ENCODE measurements at regions not wholly inside any gene's neighbourhood (a gene's known extent, or its start where the extent isn't known, plus 50 kb on each side); places are given as distances from the start of the nearest gene placed in this dataset.

DNA sequence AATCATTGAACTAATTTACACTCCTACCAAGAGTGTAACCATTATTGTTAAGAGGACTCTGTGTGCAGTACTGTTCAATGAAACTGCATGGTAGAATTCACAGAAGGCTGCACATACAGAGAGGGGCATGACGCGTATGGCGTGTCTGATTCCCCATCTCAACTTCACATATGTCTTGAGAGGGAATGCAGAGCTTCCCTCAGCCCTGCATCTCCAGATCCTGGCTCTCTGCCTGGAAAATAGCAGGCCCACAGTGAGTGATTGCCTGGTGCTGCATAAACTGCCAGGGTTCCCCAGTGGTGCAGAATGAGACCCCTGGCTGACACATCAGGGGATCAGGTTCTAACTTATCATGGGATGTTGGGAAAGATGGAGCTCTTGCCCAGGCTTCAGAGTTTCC, 260.2 kb upstream of the ISX start:
- no peak overlapping the region for H3K27ac ChIP-seq (ENCODE audit: insufficient read depth, low read length)
- TF ChIP-seq, protein P1, sequence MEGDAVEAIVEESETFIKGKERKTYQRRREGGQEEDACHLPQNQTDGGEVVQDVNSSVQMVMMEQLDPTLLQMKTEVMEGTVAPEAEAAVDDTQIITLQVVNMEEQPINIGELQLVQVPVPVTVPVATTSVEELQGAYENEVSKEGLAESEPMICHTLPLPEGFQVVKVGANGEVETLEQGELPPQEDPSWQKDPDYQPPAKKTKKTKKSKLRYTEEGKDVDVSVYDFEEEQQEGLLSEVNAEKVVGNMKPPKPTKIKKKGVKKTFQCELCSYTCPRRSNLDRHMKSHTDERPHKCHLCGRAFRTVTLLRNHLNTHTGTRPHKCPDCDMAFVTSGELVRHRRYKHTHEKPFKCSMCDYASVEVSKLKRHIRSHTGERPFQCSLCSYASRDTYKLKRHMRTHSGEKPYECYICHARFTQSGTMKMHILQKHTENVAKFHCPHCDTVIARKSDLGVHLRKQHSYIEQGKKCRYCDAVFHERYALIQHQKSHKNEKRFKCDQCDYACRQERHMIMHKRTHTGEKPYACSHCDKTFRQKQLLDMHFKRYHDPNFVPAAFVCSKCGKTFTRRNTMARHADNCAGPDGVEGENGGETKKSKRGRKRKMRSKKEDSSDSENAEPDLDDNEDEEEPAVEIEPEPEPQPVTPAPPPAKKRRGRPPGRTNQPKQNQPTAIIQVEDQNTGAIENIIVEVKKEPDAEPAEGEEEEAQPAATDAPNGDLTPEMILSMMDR (conservative IDR thresholded peaks at IDR 0.05 in 1 of 2, IDR thresholded peaks at IDR 0.05 in 1 of 2; ENCODE audit: low read depth in 1 of 2, low read length in 2 of 2): no peak
- TF ChIP-seq EZH2 (IDR thresholded peaks at IDR 0.05; ENCODE audit: low read length, missing control alignments): no peak
- DNase-seq (ENCODE audit: low read depth in 2 of 2): no peak
- no peak overlapping the region for H2AFZ ChIP-seq (ENCODE audit: low read length)
- H3K9ac ChIP-seq (ENCODE audit: insufficient read depth, low read length): no peak overlapping the region
- no peaks in the 10 kb centered on the region for H3K4me1 ChIP-seq (ENCODE audit: control insufficient read depth, extremely low read depth, insufficient read depth, low read length)
- H3K27me3 ChIP-seq (ENCODE audit: control insufficient read depth, insufficient read depth, low read length): no peaks in the 10 kb centered on the region
- no peak overlapping the region for H3K4me2 ChIP-seq (ENCODE audit: extremely low read depth, insufficient read depth, low read length)
- H3K79me2 ChIP-seq (ENCODE audit: control insufficient read depth, insufficient read depth, low read length): no peaks in the 10 kb centered on the region
- no peaks in the 10 kb centered on the region for H3K9me3 ChIP-seq (ENCODE audit: control insufficient read depth, insufficient read depth, low read depth, low read length)
- H3K4me3 ChIP-seq (replicated peaks in 1 of 4; ENCODE audit: control extremely low read depth in 1 of 4, insufficient read depth in 1 of 4, low read depth in 3 of 4, low read length in 4 of 4): no peak overlapping the region
- no peaks in the 10 kb centered on the region for H4K20me1 ChIP-seq (ENCODE audit: control insufficient read depth, extremely low read depth, insufficient read depth, low read length)
- H3K36me3 ChIP-seq (ENCODE audit: control insufficient read depth, insufficient read depth, low read length): no peaks in the 10 kb centered on the region

DNA sequence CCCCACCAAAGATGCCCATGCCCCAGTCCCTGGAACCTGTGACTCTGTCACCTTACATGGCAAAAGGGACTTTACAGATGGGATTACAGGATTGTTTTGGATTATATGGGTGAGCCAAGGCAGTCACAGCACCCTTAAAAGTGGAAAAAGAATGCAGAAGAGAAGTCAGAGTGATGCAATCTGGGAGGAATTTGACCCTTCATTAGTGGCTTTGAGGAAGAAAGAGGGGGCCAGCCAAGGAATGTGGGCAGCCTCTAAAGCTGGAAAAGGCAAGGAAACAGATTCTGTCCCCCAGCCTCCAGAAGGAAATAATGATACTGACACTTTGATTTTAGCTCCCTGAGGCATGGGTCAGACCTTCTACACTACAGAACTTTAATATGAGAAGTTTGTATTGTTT, 257.3 kb upstream of the ISX start:
- Histone ChIP-seq H2AFZ (ENCODE audit: low read length) (no peak overlapping the region), H3K36me3 (ENCODE audit: control insufficient read depth, insufficient read depth, low read length) (no peaks in the 10 kb centered on the region), H3K4me1 (ENCODE audit: control insufficient read depth, extremely low read depth, insufficient read depth, low read length) (no peaks in the 10 kb centered on the region), H3K4me3 (replicated peaks in 1 of 4; ENCODE audit: control extremely low read depth in 1 of 4, insufficient read depth in 1 of 4, low read depth in 3 of 4, low read length in 4 of 4) (no peak overlapping the region), H3K27me3 (ENCODE audit: control insufficient read depth, insufficient read depth, low read length) (no peaks in the 10 kb centered on the region), H4K20me1 (ENCODE audit: control insufficient read depth, extremely low read depth, insufficient read depth, low read length) (no peaks in the 10 kb centered on the region), H3K9ac (ENCODE audit: insufficient read depth, low read length) (no peak overlapping the region), H3K9me3 (ENCODE audit: control insufficient read depth, insufficient read depth, low read depth, low read length) (no peaks in the 10 kb centered on the region), H3K4me2 (ENCODE audit: extremely low read depth, insufficient read depth, low read length) (no peak overlapping the region), H3K27ac (ENCODE audit: insufficient read depth, low read length) (no peak overlapping the region), H3K79me2 (ENCODE audit: control insufficient read depth, insufficient read depth, low read length) (no peaks in the 10 kb centered on the region)
- peak in 1 of 2 donors; percentile 29 for DNase-seq (ENCODE audit: low read depth in 2 of 2)
- TF ChIP-seq, protein P1 (conservative IDR thresholded peaks at IDR 0.05 in 1 of 2, IDR thresholded peaks at IDR 0.05 in 1 of 2; ENCODE audit: low read depth in 1 of 2, low read length in 2 of 2): no peak
- TF ChIP-seq EZH2 (IDR thresholded peaks at IDR 0.05; ENCODE audit: low read length, missing control alignments): no peak

DNA sequence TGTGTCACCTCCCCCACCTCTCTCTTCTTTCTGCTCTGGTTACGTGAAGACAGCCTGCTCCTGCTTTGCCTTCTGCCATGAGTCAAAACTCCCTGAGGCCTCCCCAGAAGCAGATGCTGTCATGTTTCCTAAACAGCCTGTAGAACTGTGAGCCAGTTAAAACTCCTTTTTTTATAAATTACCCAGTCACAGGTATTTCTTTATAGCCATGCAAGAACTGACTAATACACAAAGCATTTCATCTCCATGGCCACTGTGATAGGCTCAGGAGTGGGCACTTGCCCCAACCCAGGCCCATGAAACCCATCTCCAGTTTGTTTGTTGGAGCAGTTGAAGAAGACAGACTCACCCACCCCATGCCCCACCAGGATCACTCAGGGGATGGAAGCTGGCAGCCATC, 253.3 kb upstream of the ISX start:
- DNase-seq (ENCODE audit: low read depth in 2 of 2): peak in 1 of 2 donors; percentile 52
- no peak for TF ChIP-seq EZH2 (IDR thresholded peaks at IDR 0.05; ENCODE audit: low read length, missing control alignments)
- TF ChIP-seq, protein P1 (conservative IDR thresholded peaks at IDR 0.05 in 1 of 2, IDR thresholded peaks at IDR 0.05 in 1 of 2; ENCODE audit: low read depth in 1 of 2, low read length in 2 of 2): no peak
- no peak overlapping the region for H3K4me2 ChIP-seq (ENCODE audit: extremely low read depth, insufficient read depth, low read length)

More for the DNA sequence above, 253.3 kb upstream of the ISX start:
- Histone ChIP-seq H3K27me3 (ENCODE audit: control insufficient read depth, insufficient read depth, low read length) (no peaks in the 10 kb centered on the region), H3K4me1 (ENCODE audit: control insufficient read depth, extremely low read depth, insufficient read depth, low read length) (no peaks in the 10 kb centered on the region), H3K9ac (ENCODE audit: insufficient read depth, low read length) (no peak overlapping the region), H3K9me3 (ENCODE audit: control insufficient read depth, insufficient read depth, low read depth, low read length) (no peaks in the 10 kb centered on the region), H2AFZ (ENCODE audit: low read length) (no peak overlapping the region), H3K36me3 (ENCODE audit: control insufficient read depth, insufficient read depth, low read length) (no peaks in the 10 kb centered on the region), H3K79me2 (ENCODE audit: control insufficient read depth, insufficient read depth, low read length) (no peaks in the 10 kb centered on the region), H4K20me1 (ENCODE audit: control insufficient read depth, extremely low read depth, insufficient read depth, low read length) (no peaks in the 10 kb centered on the region), H3K27ac (ENCODE audit: insufficient read depth, low read length) (no peak overlapping the region), H3K4me3 (replicated peaks in 1 of 4; ENCODE audit: control extremely low read depth in 1 of 4, insufficient read depth in 1 of 4, low read depth in 3 of 4, low read length in 4 of 4) (no peak overlapping the region)
